ENCODE measurements at regions not wholly inside any gene's neighbourhood (a gene's known extent, or its start where the extent isn't known, plus 50 kb on each side); places are given as distances from the start of the nearest gene placed in this dataset.

DNA sequence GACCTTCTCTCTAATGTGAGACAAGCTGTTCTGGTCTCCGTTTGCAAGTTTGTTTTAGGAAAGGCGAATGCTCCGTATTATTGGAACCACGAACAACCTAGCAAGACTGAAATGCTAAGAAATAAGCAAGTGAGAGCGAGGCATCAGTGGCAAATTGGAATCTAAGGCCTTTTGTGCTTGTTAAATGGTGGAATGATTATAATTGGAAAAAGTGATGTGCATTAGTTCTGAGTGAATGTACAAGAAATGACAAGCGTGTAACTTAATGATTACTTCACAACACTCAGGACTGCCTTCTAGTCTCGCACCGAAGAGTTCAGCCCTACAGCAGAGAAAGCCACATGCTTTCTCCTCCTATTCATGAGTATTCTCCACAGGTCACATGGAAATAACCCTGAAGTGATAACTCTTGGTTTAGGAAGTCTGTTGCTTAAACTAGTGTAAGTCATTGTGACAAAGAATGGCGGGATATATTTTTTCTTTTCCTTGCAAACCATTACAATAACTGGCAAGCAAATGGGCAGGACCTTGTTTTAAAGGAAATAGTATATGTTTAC is 392.2 kb upstream of the FIGN start:
- dilution Hi-C loops (cut with MboI; ENCODE audit: extremely low pct_ligation_motif_present, low sequenced_read_pairs) (no loop called here), intact Hi-C loops (cut with micrococcal nuclease) (no loop called here)
- ChIA-PET POLR2A (no interaction called here), CTCF (interaction anchor here (0.9 to 1.6 kb wide), 4 partner anchors 10 to 945 kb away, joined by 3 to 6 read pairs (median 3); no protein-coding TSS in a partner anchor)
- Histone ChIP-seq H3K36me3 (ENCODE audit: control insufficient read depth in 2 of 2, extremely low read depth in 1 of 2, insufficient read depth in 2 of 2, low read length in 2 of 2) (no peaks in the 10 kb centered on the region), H3K27me3 (ENCODE audit: control insufficient read depth in 2 of 2, insufficient read depth in 2 of 2, low read length in 2 of 2) (no peaks in the 10 kb centered on the region), H3K9ac (replicated peaks; ENCODE audit: extremely low read depth, insufficient read depth, low read length) (no peak overlapping the region), H3K79me2 (ENCODE audit: control insufficient read depth, insufficient read depth, low read length) (no peaks in the 10 kb centered on the region), H3K9me1 (replicated peaks; ENCODE audit: control insufficient read depth, extremely low read depth, insufficient read depth, low read length) (no peaks in the 10 kb centered on the region), H3K4me2 (ENCODE audit: insufficient read depth, low read length) (no peak overlapping the region), H4K20me1 (replicated peaks; ENCODE audit: control insufficient read depth, extremely low read depth, insufficient read depth, low read length) (no peaks in the 10 kb centered on the region), H3K9me3 (replicated peaks; ENCODE audit: control insufficient read depth, insufficient read depth, low read length) (no peaks in the 10 kb centered on the region), H3K27ac (ENCODE audit: insufficient read depth, low read depth, low read length) (no peak overlapping the region), H2AFZ (ENCODE audit: low read depth, low read length) (no peak overlapping the region), H3K4me3 (replicated peaks in 1 of 3; ENCODE audit: insufficient read depth in 1 of 3, low read depth in 1 of 3, low read length in 3 of 3) (no peak overlapping the region), H3K4me1 (ENCODE audit: control insufficient read depth, extremely low read depth, insufficient read depth, low read length) (no peaks in the 10 kb centered on the region)
- TF ChIP-seq GATA2 (IDR thresholded peaks at IDR 0.05; ENCODE audit: insufficient read depth, insufficient read length, low read depth, low read length): no peak
- TF ChIP-seq POLR2A (IDR thresholded peaks at IDR 0.05; ENCODE audit: low read depth, low read length): no peak
- TF ChIP-seq EZH2 (IDR thresholded peaks at IDR 0.05; ENCODE audit: borderline replicate concordance, low read depth, low read length, severe bottlenecking): no peak
- TF ChIP-seq, protein P1, sequence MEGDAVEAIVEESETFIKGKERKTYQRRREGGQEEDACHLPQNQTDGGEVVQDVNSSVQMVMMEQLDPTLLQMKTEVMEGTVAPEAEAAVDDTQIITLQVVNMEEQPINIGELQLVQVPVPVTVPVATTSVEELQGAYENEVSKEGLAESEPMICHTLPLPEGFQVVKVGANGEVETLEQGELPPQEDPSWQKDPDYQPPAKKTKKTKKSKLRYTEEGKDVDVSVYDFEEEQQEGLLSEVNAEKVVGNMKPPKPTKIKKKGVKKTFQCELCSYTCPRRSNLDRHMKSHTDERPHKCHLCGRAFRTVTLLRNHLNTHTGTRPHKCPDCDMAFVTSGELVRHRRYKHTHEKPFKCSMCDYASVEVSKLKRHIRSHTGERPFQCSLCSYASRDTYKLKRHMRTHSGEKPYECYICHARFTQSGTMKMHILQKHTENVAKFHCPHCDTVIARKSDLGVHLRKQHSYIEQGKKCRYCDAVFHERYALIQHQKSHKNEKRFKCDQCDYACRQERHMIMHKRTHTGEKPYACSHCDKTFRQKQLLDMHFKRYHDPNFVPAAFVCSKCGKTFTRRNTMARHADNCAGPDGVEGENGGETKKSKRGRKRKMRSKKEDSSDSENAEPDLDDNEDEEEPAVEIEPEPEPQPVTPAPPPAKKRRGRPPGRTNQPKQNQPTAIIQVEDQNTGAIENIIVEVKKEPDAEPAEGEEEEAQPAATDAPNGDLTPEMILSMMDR (IDR thresholded peaks at IDR 0.05; ENCODE audit: extremely low read depth in 1 of 2, insufficient read depth in 1 of 2, low read depth in 1 of 2, low read length in 2 of 2): no peak
- DNase-seq (ENCODE audit: low read depth, low spot score): no peak
- no peak for FAIRE-seq
- no TSS peak for BruUV-seq (replicated peaks)

DNA sequence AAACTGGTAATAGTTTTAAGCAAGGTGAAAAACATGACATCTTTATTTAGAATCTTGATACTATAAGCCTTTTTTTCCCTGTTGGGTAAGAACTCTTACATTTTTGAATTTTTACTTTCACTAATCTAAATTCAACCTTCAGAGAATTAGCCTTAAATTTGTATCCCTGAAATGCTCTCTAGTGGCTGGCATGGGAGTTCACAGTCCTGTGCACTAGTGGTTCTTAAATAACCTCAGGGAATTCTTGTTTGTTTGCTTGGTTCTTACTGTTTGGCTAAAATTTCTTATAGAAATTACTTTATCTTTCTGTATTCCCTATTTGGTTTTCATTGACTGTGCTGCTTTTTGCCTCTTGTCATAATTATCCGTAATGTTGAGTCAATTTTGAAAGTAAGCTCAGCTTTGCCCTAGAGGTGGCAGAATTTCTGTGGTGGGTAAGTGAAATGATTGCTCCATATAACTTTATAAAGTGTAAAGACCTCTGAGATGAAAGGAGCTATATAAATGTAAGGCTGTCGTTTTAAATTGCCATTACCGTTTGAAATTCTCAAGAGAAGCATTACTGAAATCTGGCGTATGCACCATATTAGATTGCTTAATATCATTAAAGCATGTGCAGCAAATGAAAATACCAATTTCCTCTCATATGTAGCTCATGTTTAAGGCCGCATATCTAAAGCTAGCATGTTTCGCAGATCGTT is 391.3 kb upstream of the FIGN start:
- Histone ChIP-seq H3K4me2 (ENCODE audit: insufficient read depth, low read length) (no peak overlapping the region), H3K27ac (ENCODE audit: insufficient read depth, low read depth, low read length) (no peak overlapping the region), H2AFZ (ENCODE audit: low read depth, low read length) (no peak overlapping the region), H3K9me1 (replicated peaks; ENCODE audit: control insufficient read depth, extremely low read depth, insufficient read depth, low read length) (no peaks in the 10 kb centered on the region), H3K27me3 (ENCODE audit: control insufficient read depth in 2 of 2, insufficient read depth in 2 of 2, low read length in 2 of 2) (no peaks in the 10 kb centered on the region), H3K36me3 (ENCODE audit: control insufficient read depth in 2 of 2, extremely low read depth in 1 of 2, insufficient read depth in 2 of 2, low read length in 2 of 2) (no peaks in the 10 kb centered on the region), H3K4me3 (replicated peaks in 1 of 3; ENCODE audit: insufficient read depth in 1 of 3, low read depth in 1 of 3, low read length in 3 of 3) (no peak overlapping the region), H3K79me2 (ENCODE audit: control insufficient read depth, insufficient read depth, low read length) (no peaks in the 10 kb centered on the region), H3K9me3 (replicated peaks; ENCODE audit: control insufficient read depth, insufficient read depth, low read length) (no peaks in the 10 kb centered on the region), H3K4me1 (ENCODE audit: control insufficient read depth, extremely low read depth, insufficient read depth, low read length) (no peaks in the 10 kb centered on the region), H3K9ac (replicated peaks; ENCODE audit: extremely low read depth, insufficient read depth, low read length) (no peak overlapping the region), H4K20me1 (replicated peaks; ENCODE audit: control insufficient read depth, extremely low read depth, insufficient read depth, low read length) (no peaks in the 10 kb centered on the region)
- TF ChIP-seq GATA2 (IDR thresholded peaks at IDR 0.05; ENCODE audit: insufficient read depth, insufficient read length, low read depth, low read length): no peak
- TF ChIP-seq JUN (IDR thresholded peaks at IDR 0.05; ENCODE audit: borderline replicate concordance, insufficient read depth, insufficient read length, low read depth): no peak
- no peak for TF ChIP-seq EZH2 (IDR thresholded peaks at IDR 0.05; ENCODE audit: borderline replicate concordance, low read depth, low read length, severe bottlenecking)
- TF ChIP-seq POLR2AphosphoS5 (IDR thresholded peaks at IDR 0.05; ENCODE audit: insufficient read depth, low read depth, low read length): no peak
- no peak for TF ChIP-seq MYC (IDR thresholded peaks at IDR 0.05; ENCODE audit: low read depth, low read length)
- TF ChIP-seq, protein P2, sequence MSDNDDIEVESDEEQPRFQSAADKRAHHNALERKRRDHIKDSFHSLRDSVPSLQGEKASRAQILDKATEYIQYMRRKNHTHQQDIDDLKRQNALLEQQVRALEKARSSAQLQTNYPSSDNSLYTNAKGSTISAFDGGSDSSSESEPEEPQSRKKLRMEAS (IDR thresholded peaks at IDR 0.05; ENCODE audit: insufficient read depth, insufficient read length): no peak
- no peak for TF ChIP-seq FOS (IDR thresholded peaks at IDR 0.05; ENCODE audit: borderline replicate concordance, insufficient read depth, low read length)
- TF ChIP-seq, protein P1 (IDR thresholded peaks at IDR 0.05; ENCODE audit: extremely low read depth in 1 of 2, insufficient read depth in 1 of 2, low read depth in 1 of 2, low read length in 2 of 2): no peak
- TF ChIP-seq POLR2A (IDR thresholded peaks at IDR 0.05; ENCODE audit: low read depth, low read length): no peak
- CTCF ChIA-PET: interaction anchor here (0.9 to 1.6 kb wide), 4 partner anchors 9 to 944 kb away, joined by 3 to 6 read pairs (median 3); no protein-coding TSS in a partner anchor
- dilution Hi-C loops (cut with MboI; ENCODE audit: extremely low pct_ligation_motif_present, low sequenced_read_pairs) (no loop called here), intact Hi-C loops (cut with micrococcal nuclease) (no loop called here)
- FAIRE-seq: no peak
- DNase-seq (ENCODE audit: low read depth, low spot score): no peak
- POLR2A ChIA-PET: no interaction called here
- no TSS peak for BruUV-seq (replicated peaks)

All from endothelial cell of umbilical vein (primary cell).